ENCODE measurements at regions not wholly inside any gene's neighbourhood (a gene's known extent, or its start where the extent isn't known, plus 50 kb on each side); places are given as distances from the start of the nearest gene placed in this dataset.

DNA sequence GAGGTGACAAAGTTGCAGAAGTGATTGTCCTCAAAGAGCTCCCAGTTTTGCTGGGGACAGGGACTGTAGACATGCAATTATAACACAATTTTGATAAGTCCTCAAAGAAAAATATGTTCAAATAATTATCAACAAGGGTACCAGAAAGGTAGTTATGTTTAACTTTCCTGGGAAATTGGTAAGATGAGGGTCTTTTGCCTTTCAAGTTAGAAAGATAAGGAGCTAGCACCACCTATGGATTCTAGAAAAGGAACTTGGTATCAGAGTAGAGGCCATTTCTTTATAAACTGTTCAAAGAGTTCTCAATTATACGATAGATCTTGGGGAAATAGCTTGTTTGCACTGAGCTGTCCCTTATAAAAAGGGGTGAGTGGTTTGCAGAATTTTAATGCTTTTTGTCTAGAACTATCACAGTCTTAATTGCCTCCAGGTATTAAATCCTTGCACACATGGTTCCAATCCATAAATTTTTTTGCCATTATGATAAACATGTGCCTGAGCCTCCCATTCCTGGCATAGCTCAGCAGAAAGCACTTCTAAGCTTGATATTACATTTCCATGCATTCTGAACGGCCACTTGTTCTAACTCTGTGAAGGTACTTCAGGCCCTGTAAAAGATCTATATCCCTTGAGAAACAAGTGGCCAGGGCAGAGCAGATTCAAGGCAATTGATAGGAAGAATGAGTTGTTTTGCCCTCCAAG lies 247.5 kb upstream of the LRIG1 start:
- TF ChIP-seq FOXP2 (optimal IDR thresholded peaks at IDR 0.05; ENCODE audit: control extremely low read depth, extremely low read length, insufficient read depth) (no peak), EZH2 (IDR thresholded peaks at IDR 0.05) (no peak), POLR2AphosphoS5 (IDR thresholded peaks at IDR 0.05; ENCODE audit: borderline replicate concordance, low read depth, low read length) (no peak)

Data from SK-N-MC (cell line).